K562 (cell line): ENCODE measurements at regions not wholly inside any gene's neighbourhood (a gene's known extent, or its start where the extent isn't known, plus 50 kb on each side); places are given as distances from the start of the nearest gene placed in this dataset.
"Not testable (repeated sequence)": the region's sequence is repeated elsewhere in the genome, so short reads cannot be mapped to it uniquely, and the experiment has no call there.

Source experiments
- ATAC-seq: fragments of 200-7000 bp; cut with Tn5 transposase; 3 replicates; pipeline ENCODE4 v1.9.1; 2020; ENCODE audit warnings: moderate library complexity
- BruUV-seq: library from RNA; stranded (reverse); fragments of 400-500 nt; replicated peaks from 2 replicates; lab custom pipeline; 2021; lab: Mats Ljungman, UMichigan
- CTCF ChIA-PET: fragments of 300-600 bp; formaldehyde crosslinking; extraction: SDS; loops from one replicate; lab custom pipeline; 2021; ENCODE audit warnings: low intra/inter-chr PET ratio; lab: Yijun Ruan, JAX
- POLR2A ChIA-PET: fragments of 300-600, 350-650 bp; sonication (Branson Sonifier 250); formaldehyde crosslinking; extraction: SDS; loops from one replicate; lab custom pipeline; 2021; ENCODE audit warnings: antibody characterized with exemption, inconsistent platforms; lab: Yijun Ruan, JAX
- DNase-seq, 4 experiments: peaks; one replicate each; pipeline versions ENCODE4 v3.0.0 to v3.0.0-alpha.2; 2011 to 2018; ENCODE audit warnings: low spot score in 3 of 4, mixed read lengths in 3 of 4; ENCODE audit errors: extremely low read depth in 1 of 4
- FAIRE-seq: peaks from 2 replicates; lab custom pipeline; 2011; peaks lifted over from hg19 to GRCh38; lab: Jason Lieb, UNC
- H2AFZ ChIP-seq: 2 replicates; pipeline ENCODE4 v1.6.0; 2011; ENCODE audit warnings: low read depth, low read length, control low read depth, inconsistent platforms
- H3K27ac ChIP-seq: fragments of 200-600 bp; 3 replicates; pipeline ENCODE4 v1.8.0; 2011; ENCODE audit warnings: low read depth, mild to moderate bottlenecking, control low read depth, inconsistent platforms, low read length, moderate library complexity, mixed read lengths; ENCODE audit errors: extremely low read depth
- H3K27me3 ChIP-seq, 2 experiments: fragments of 300-600 bp in 1 of 2; 2 replicates in 1 of 2; 3 replicates in 1 of 2; pipeline versions ENCODE4 v1.6.0 to v1.8.0; 2011; ENCODE audit warnings: inconsistent platforms in 2 of 2, low read length in 2 of 2, mild to moderate bottlenecking in 1 of 2, mixed read lengths in 1 of 2, moderate library complexity in 1 of 2; ENCODE audit not compliant: control insufficient read depth in 2 of 2, insufficient read depth in 2 of 2
- H3K36me3 ChIP-seq: fragments of 300-600 bp; 3 replicates; pipeline ENCODE4 v1.8.0; 2011; ENCODE audit warnings: mild to moderate bottlenecking, low read length, inconsistent platforms; ENCODE audit not compliant: control insufficient read depth, insufficient read depth
- H3K4me1 ChIP-seq, 2 experiments: fragments of 200-600 bp in 1 of 2; replicated peaks in 1 of 2; 2 replicates in 1 of 2; 3 replicates in 1 of 2; pipeline versions ENCODE4 v1.5.1 to v1.8.0; 2011; ENCODE audit warnings: inconsistent platforms in 2 of 2, low read length in 2 of 2, mild to moderate bottlenecking in 1 of 2, mixed read lengths in 1 of 2, moderate library complexity in 1 of 2; ENCODE audit not compliant: control insufficient read depth in 2 of 2, insufficient read depth in 2 of 2
- H3K4me2 ChIP-seq: 2 replicates; pipeline ENCODE4 v1.6.1; 2011; ENCODE audit warnings: low read length, control low read depth, inconsistent platforms, mixed read lengths; ENCODE audit not compliant: insufficient read depth
- H3K4me3 ChIP-seq: fragments of 200-600 bp; sonication (generic), shearing (Covaris generic); 2 replicates; pipeline ENCODE4 v1.5.1; 2016; ENCODE audit warnings: control low read depth, inconsistent platforms
- H3K79me2 ChIP-seq: fragments of 200-600 bp; 3 replicates; pipeline ENCODE4 v1.8.0; 2011; ENCODE audit warnings: low read length, inconsistent platforms; ENCODE audit not compliant: control insufficient read depth, insufficient read depth
- H3K9ac ChIP-seq, 2 experiments: 2 replicates each; pipeline versions ENCODE4 v1.6.0 to v1.6.1; 2011; ENCODE audit warnings: low read depth in 2 of 2, low read length in 2 of 2, control low read depth in 1 of 2, inconsistent platforms in 1 of 2, mild to moderate bottlenecking in 1 of 2, mixed read lengths in 1 of 2; ENCODE audit not compliant: insufficient read depth in 1 of 2
- H3K9me1 ChIP-seq: one replicate; pipeline ENCODE4 v1.6.0; 2011; ENCODE audit warnings: inconsistent platforms, mild to moderate bottlenecking, low read length, moderate library complexity; ENCODE audit not compliant: control insufficient read depth, insufficient read depth
- H3K9me3 ChIP-seq: replicated peaks from 2 replicates; pipeline ENCODE4 v1.5.1; 2011; ENCODE audit warnings: low read depth, low read length, inconsistent platforms; ENCODE audit not compliant: control insufficient read depth, insufficient read depth
- H4K20me1 ChIP-seq: replicated peaks from 2 replicates; pipeline ENCODE4 v1.6.1; 2011; ENCODE audit warnings: low read length, inconsistent platforms, mixed read lengths; ENCODE audit not compliant: control insufficient read depth, insufficient read depth
- CHD4 ChIP-seq: fragments of 200-600 bp; sonication (generic); IDR thresholded peaks from 3 replicates; pipeline ENCODE4 v1.6.1; 2012; ENCODE audit warnings: low read depth, mild to moderate bottlenecking, mixed read lengths, low read length, inconsistent platforms; ENCODE audit not compliant: insufficient read depth, insufficient replicate concordance, poor library complexity, severe bottlenecking
- ZFX ChIP-seq: sonication (generic); formaldehyde crosslinking; IDR thresholded peaks from 2 replicates; pipeline ENCODE4 v1.8.0; 2022; ENCODE audit warnings: mild to moderate bottlenecking, missing genetic modification reagents, moderate library complexity
- WGBS: fragments of 100-300 bp; shearing (Covaris generic); methylation state at CpG from one replicate; pipeline ENCODE4 v1.1.6; 2016; ENCODE audit warnings: low coverage, mixed read lengths; ENCODE audit not compliant: insufficient coverage; ENCODE audit errors: missing lambda C conversion rate; 5-methylcytosine and 5-hydroxymethylcytosine counted together
- in situ Hi-C: fragments of 300-500 bp; cut with MboI; formaldehyde crosslinking; loops from 4 replicates; pipeline ENCODE4 v1.15.0; 2018; ENCODE audit warnings: inconsistent platforms, mixed read lengths
- intact Hi-C: fragments of 100-400 bp; cut with micrococcal nuclease; formaldehyde crosslinking; loops from 2 replicates; pipeline ENCODE4 v1.14.2; 2022

DNA sequence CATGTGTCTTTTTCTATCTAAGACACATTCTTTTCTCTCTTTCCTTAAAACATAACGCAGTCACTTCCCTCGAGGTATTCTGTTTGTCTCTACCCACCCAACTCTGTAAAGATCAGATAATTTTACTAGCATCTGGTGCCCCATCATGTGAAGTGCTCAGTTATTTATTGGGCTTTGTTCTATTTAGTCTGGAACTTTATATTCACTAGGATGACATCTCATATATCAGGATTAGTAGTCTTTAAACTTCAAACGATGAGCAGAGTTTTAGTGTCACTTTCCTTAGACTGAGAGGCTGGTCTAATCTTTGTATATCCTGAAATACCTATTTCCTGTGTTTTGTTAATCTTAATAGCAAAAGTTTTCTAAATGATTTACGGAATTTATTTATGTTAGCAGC lies 445.5 kb upstream of the NDST3 start (continued):
- TF ChIP-seq CHD4 = no peak
- TF ChIP-seq, all 486 proteins: peak for 0

DNA sequence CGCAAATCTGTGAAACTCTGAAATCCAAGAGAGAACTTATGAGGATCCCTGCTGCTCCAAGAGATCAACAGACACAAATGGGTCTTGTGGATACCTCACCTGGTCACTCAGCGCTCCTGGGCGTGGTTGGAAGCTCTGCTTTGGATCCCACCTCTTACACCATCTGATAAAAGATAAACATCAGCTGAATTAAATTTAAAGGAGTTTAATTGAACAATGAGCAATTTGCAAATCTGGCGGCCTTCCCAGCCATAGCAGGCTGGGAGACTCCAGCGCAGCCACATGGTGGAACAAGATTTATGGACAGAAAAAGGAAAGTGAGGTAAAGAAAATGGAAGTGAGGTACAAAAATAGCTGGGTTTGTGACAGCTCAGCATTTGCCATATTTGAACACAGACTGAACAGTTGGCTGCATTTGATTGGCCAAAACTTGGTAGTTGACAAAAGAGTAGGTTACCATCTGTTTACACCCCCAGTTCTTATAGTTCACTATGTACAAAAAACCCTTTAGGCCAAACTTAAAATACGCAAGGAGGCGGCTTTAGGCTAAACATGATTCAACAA lies 437.3 kb upstream of the NDST3 start:
- H3K27me3 ChIP-seq = no peaks in the 10 kb centered on the region
- H3K4me1 ChIP-seq = no peaks in the 10 kb centered on the region
- no peaks in the 10 kb centered on the region for H3K79me2 ChIP-seq
- no peak overlapping the region for H3K4me2 ChIP-seq
- H3K9ac ChIP-seq = no peak overlapping the region
- H4K20me1 ChIP-seq = no peaks in the 10 kb centered on the region
- H3K9me3 ChIP-seq = no peaks in the 10 kb centered on the region; the same call in 1 of the 2 replicates
- intact Hi-C loops = no loop called here
- ChIA-PET CTCF (no interaction called here), POLR2A (no interaction called here)
- no peaks in the 10 kb centered on the region for H3K36me3 ChIP-seq
- no peaks in the 10 kb centered on the region for H3K9me1 ChIP-seq
- no peak overlapping the region for H3K27ac ChIP-seq
- TF ChIP-seq ZFX = no peak
- DNase-seq (no peak), FAIRE-seq (no peak), ATAC-seq (no peak)
- in situ Hi-C loops = no loop called here
- H3K4me3 ChIP-seq = no peak overlapping the region
- H2AFZ ChIP-seq = no peak overlapping the region
- no TSS peak for BruUV-seq
- 2% methylated on average over 7 of the region's 7 CpGs for WGBS

DNA sequence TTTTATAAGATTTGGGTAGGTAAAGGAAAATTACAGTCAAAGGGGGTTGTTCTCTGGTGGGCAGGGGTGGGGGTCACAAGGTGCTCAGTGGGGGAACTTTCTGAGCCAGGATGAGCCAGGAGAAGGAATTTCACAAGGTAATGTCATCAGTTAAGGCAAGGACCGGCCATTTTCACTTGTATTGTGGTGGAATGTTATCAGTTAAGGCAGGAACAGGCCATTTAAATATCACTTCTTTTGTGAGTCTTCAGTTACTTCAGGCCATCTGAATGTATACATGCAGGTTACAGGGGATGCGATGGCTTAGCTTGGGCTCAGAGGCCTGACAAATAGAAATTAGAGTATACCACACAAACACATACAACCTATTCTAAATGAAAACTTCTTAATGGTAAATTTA lies 434.9 kb upstream of the NDST3 start:
- H4K20me1 ChIP-seq, DNase-seq, BruUV-seq, H3K9me3 ChIP-seq, H2AFZ ChIP-seq, H3K27ac ChIP-seq, H3K4me2 ChIP-seq, in situ Hi-C loops, H3K9me1 ChIP-seq, POLR2A ChIA-PET, H3K36me3 ChIP-seq, CTCF ChIA-PET, H3K4me1 ChIP-seq, ATAC-seq, intact Hi-C loops, H3K27me3 ChIP-seq, H3K4me3 ChIP-seq, H3K79me2 ChIP-seq, FAIRE-seq, H3K9ac ChIP-seq: not testable (repeated sequence)
- WGBS = 0% methylated on average over 2 of the region's 2 CpGs

DNA sequence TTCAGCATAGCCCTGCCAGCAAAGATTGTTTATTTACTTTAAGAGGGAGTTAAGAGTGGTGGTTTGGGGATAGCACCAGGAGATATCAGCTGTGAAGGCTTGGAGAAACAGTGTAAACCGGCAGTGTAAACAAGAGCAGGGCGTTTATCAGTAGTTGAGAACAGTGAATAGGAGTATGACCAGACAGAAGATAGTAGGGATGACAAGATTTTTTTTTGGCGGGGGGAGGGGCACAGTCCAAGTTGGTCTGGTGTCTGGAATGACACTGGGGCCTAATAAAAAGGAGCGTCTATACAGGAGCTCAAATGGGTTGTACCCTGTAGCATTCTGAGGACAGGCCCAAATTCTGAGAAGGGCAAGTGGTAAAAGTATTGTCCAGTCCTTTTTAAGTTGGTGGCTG lies 433.4 kb upstream of the NDST3 start:
- POLR2A ChIA-PET, H3K79me2 ChIP-seq, FAIRE-seq, H3K9ac ChIP-seq, H3K27me3 ChIP-seq, H3K4me2 ChIP-seq, H4K20me1 ChIP-seq, H2AFZ ChIP-seq, CTCF ChIA-PET, in situ Hi-C loops, BruUV-seq, H3K27ac ChIP-seq, H3K36me3 ChIP-seq, H3K9me1 ChIP-seq, ATAC-seq, H3K4me3 ChIP-seq, DNase-seq, H3K9me3 ChIP-seq, intact Hi-C loops, H3K4me1 ChIP-seq: not testable (repeated sequence)
- WGBS = 0% methylated on average over 4 of the region's 4 CpGs
